NT2/D1 (cell line): ENCODE measurements at regions not wholly inside any gene's neighbourhood (a gene's known extent, or its start where the extent isn't known, plus 50 kb on each side); places are given as distances from the start of the nearest gene placed in this dataset.
"Not testable (repeated sequence)": the region's sequence is repeated elsewhere in the genome, so short reads cannot be mapped to it uniquely, and the experiment has no call there.

Source experiments
- SUZ12 ChIP-seq: IDR thresholded peaks from 2 replicates; pipeline ENCODE4 v1.6.1; 2011; ENCODE audit not compliant: insufficient read length, insufficient read depth; ENCODE audit errors: extremely low read depth
- YY1 ChIP-seq: IDR thresholded peaks from 2 replicates; pipeline ENCODE4 v1.6.1; 2011; ENCODE audit not compliant: insufficient read length, insufficient read depth
- ZNF274 ChIP-seq: IDR thresholded peaks from 2 replicates; pipeline ENCODE4 v1.6.1; 2011; ENCODE audit warnings: mild to moderate bottlenecking, low read depth, low read length

DNA sequence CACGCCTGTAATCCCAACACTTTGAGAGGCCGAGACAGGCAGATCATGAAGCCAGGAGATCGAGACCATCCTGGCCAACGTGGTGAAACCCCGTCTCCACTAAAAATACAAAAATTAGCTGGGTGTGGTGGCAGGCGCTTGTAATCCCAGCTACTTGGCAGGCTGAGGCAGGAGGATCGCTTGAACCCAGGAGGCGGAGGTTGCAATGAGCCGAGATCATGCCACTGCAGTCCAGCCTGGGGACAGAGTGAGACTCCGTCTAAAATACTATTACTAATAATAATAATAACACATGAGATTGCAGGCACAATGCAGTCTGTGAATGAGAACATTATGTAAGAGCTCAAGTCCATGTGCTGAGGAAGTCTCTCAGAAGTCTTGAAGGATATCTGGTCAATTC lies 1684.4 kb downstream of the SPATA31A7 start:
- TF ChIP-seq YY1, ZNF274, SUZ12: not testable (repeated sequence)
